IPS DF 6.9 (cell line): ENCODE measurements at regions not wholly inside any gene's neighbourhood (a gene's known extent, or its start where the extent isn't known, plus 50 kb on each side); places are given as distances from the start of the nearest gene placed in this dataset.

ENCODE experiments used
- DNase-seq: peaks from one replicate; pipeline ENCODE4 v3.0.0-alpha.2; 2013; ENCODE audit warnings: low read depth, low spot score
- H3K27ac ChIP-seq: one replicate; pipeline ENCODE4 v1.5.1; 2013; ENCODE audit warnings: low read length, control low read depth
- H3K27me3 ChIP-seq: 2 replicates; pipeline ENCODE4 v1.6.1; 2013; ENCODE audit warnings: mild to moderate bottlenecking, low read length; ENCODE audit not compliant: control insufficient read depth, insufficient read depth
- H3K36me3 ChIP-seq: 2 replicates; pipeline ENCODE4 v1.6.1; 2013; ENCODE audit warnings: low read length; ENCODE audit not compliant: control insufficient read depth, insufficient read depth
- H3K4me1 ChIP-seq: 2 replicates; pipeline ENCODE4 v1.6.1; 2013; ENCODE audit warnings: low read length; ENCODE audit not compliant: control insufficient read depth, insufficient read depth
- H3K4me3 ChIP-seq: 2 replicates; pipeline ENCODE4 v1.5.1; 2013; ENCODE audit warnings: mild to moderate bottlenecking, low read length
- H3K9me3 ChIP-seq: 2 replicates; pipeline ENCODE4 v1.6.1; 2013; ENCODE audit warnings: low read length, inconsistent platforms; ENCODE audit not compliant: control insufficient read depth, insufficient read depth
- WGBS: extraction: QIAGEN DNeasy Blood & Tissue Kit; methylation state at CpG from one replicate; pipeline ENCODE4 v1.1.7; 2013; ENCODE audit warnings: mixed read lengths, missing lambda C conversion rate; ENCODE audit not compliant: insufficient read length, insufficient coverage; 5-methylcytosine and 5-hydroxymethylcytosine counted together

- no CpG with 5 or more reads among the region's 3 CpGs for WGBS
- Histone ChIP-seq H3K36me3 (no peaks in the 10 kb centered on the region), H3K9me3 (no peaks in the 10 kb centered on the region), H3K27me3 (no peaks in the 10 kb centered on the region), H3K4me1 (peaks cover 1% of the 10 kb centered on the region; the same call in 1 of the 2 replicates), H3K27ac (no peak overlapping the region), H3K4me3 (no peak overlapping the region)
- no peak for DNase-seq
These were observed 189.1 kb upstream of the C1QTNF7 start for GRCh38 chr4:15238720-15239119.

- no peak for DNase-seq
- Histone ChIP-seq H3K4me3 (no peak overlapping the region), H3K4me1 (peaks cover 1% of the 10 kb centered on the region; the same call in 1 of the 2 replicates), H3K36me3 (no peaks in the 10 kb centered on the region), H3K27me3 (no peaks in the 10 kb centered on the region), H3K9me3 (no peaks in the 10 kb centered on the region), H3K27ac (no peak overlapping the region)
- no CpG with 5 or more reads among the region's 4 CpGs for WGBS
These were observed 188.0 kb upstream of the C1QTNF7 start for GRCh38 chr4:15239866-15240265.

DNA sequence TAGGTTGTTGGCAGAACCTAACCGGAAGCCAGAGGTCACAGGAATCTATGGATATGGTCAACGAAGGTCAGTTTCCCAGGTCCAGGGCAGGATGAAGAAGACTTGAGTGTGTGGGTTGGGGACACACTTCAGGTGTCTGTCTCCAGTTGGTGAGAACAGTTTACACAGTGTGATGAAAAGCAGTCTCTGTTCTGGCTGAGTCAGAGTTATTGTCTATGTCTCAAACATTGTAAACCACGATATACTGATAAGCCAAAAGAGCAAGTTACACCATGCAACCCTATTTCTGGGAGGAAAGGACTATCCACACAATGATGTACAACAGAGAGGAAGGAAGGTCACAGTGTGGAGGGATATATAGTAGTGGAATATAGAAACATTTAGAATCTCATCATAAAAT lies 187.1 kb upstream of the C1QTNF7 start:
- Histone ChIP-seq H3K4me3 (no peak overlapping the region), H3K36me3 (no peaks in the 10 kb centered on the region), H3K9me3 (no peaks in the 10 kb centered on the region), H3K27ac (no peak overlapping the region), H3K4me1 (peaks cover 1% of the 10 kb centered on the region; the same call in 1 of the 2 replicates), H3K27me3 (no peaks in the 10 kb centered on the region)
- no peak for DNase-seq
- WGBS: no CpG with 5 or more reads among the region's 3 CpGs

DNA sequence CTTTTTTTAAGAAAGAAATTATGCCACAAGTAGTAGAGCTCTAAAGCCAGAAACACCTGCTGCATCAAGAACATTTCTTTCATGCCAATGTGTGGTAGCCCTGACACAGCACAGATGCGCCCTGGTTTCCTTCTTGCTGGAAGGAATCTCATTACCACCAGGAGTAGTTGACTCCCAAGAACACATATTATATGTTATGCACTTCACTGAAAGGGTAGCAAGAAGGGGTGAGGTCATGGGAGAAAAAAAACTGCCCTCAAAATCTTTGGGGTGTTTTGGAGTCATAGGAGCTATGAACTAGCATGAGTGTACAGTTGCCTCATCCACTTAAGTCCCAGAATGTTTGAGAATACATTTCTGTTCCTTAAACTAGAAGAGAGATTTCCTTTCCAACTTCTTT lies 185.8 kb upstream of the C1QTNF7 start:
- peaks cover 1% of the 10 kb centered on the region; the same call in 1 of the 2 replicates for H3K4me1 ChIP-seq
- WGBS: no CpG with 5 or more reads among the region's 1 CpG
- no peak overlapping the region for H3K27ac ChIP-seq
- H3K36me3 ChIP-seq: no peaks in the 10 kb centered on the region
- no peaks in the 10 kb centered on the region for H3K9me3 ChIP-seq
- DNase-seq: no peak
- H3K4me3 ChIP-seq: no peak overlapping the region
- no peaks in the 10 kb centered on the region for H3K27me3 ChIP-seq

- no peak overlapping the region for H3K4me3 ChIP-seq
- WGBS: no CpG with 5 or more reads among the region's 2 CpGs
These were observed 183.5 kb upstream of the C1QTNF7 start for GRCh38 chr4:15244354-15244753.

DNA sequence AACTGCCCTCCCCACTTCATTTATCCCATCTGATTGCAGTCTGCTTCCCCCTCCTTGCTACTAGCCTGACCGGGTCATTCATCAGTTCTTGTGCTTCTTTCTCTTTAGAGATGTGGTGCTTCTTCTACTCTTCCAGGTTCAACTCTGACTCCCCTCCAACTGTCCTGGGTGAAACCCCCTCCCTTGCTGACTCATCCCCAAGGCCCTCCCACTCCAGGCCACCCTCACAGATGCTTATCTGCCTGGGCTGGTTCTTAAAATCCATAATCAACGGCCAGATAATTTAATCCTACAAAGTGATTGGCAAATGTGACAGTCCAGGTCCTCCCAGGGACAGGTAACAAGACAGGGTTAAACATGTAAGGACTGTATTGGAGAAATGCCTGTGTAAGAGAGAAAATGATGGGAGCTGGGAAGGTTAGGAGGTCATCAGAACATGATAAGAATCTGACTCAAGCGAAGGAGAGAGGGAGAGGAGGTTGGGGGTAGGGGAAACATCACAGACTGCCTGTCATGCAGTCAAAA lies 182.8 kb upstream of the C1QTNF7 start:
- Histone ChIP-seq H3K27ac (no peak overlapping the region), H3K9me3 (no peaks in the 10 kb centered on the region), H3K36me3 (no peaks in the 10 kb centered on the region), H3K27me3 (no peaks in the 10 kb centered on the region), H3K4me1 (no peaks in the 10 kb centered on the region), H3K4me3 (no peak overlapping the region)
- WGBS: no CpG with 5 or more reads among the region's 3 CpGs
- DNase-seq: no peak

More at GRCh38 chr4:15244354-15244753, 183.5 kb upstream of the C1QTNF7 start:
- no peak for DNase-seq
- Histone ChIP-seq H3K36me3 (no peaks in the 10 kb centered on the region), H3K27me3 (no peaks in the 10 kb centered on the region), H3K9me3 (no peaks in the 10 kb centered on the region), H3K4me1 (no peaks in the 10 kb centered on the region), H3K27ac (no peak overlapping the region)

- no CpG with 5 or more reads among the region's 3 CpGs for WGBS
- DNase-seq: no peak
- H3K36me3 ChIP-seq: no peaks in the 10 kb centered on the region
These were observed 177.8 kb upstream of the C1QTNF7 start for GRCh38 chr4:15250021-15250441.

DNA sequence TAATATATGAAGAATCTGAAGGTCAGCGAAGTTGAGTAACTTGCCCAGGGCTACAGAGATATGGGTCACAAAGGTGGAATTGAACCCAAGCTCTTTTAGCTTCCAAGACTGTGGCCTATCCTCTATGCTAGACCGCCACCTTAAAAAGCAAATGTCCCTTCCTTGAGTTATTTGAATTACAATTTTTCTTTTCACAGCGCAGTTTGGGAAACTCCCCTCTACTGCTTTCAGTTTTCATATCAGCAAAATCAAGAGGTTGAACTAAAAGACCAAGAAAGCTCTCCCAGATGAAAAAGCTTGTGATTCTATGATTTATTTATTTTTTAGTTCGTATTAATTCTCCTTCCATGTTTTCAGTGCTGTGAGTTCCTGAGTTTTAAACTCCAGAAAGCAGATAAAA lies 174.5 kb upstream of the C1QTNF7 start:
- no CpG with 5 or more reads among the region's 4 CpGs for WGBS
- Histone ChIP-seq H3K27me3 (no peaks in the 10 kb centered on the region), H3K9me3 (no peaks in the 10 kb centered on the region), H3K27ac (no peak overlapping the region), H3K4me1 (no peaks in the 10 kb centered on the region), H3K36me3 (no peaks in the 10 kb centered on the region), H3K4me3 (no peak overlapping the region)
- no peak for DNase-seq

More at GRCh38 chr4:15250021-15250441, 177.8 kb upstream of the C1QTNF7 start:
- Histone ChIP-seq H3K4me3 (no peak overlapping the region), H3K4me1 (no peaks in the 10 kb centered on the region), H3K9me3 (no peaks in the 10 kb centered on the region), H3K27ac (no peak overlapping the region), H3K27me3 (no peaks in the 10 kb centered on the region)

DNA sequence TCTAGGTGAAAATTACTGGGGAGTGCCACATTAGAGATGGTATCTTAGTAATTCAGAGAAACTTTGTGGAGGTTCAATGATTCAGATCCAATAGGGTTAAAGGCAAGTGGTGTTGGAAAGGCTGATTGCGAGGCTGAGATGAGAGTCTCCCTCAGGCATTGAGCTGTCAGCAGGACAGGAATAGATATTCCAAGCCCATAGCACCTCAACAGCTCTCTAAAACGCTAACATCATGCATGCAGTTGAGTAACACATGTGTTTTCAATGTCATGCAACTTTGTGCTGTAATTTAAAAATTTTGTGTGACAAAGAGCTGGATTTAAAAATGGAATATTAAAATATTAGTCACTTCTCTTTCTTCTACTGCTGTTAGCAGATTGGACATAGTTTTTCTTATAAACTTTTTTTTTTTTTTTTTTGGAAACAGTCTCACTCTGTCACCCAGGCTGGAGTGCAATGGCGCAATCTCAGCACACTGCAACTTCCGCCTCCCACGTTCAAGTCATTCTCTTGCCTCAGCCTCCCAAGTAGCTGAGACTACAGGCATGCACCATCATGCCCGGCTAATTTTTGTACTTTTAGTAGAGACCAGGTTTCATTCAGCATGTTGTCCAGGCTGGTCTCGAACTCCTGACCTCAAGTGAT lies 173.5 kb upstream of the C1QTNF7 start:
- WGBS: no CpG with 5 or more reads among the region's 7 CpGs
- DNase-seq: no peak
- no peak overlapping the region for H3K27ac ChIP-seq
- no peaks in the 10 kb centered on the region for H3K36me3 ChIP-seq
- H3K27me3 ChIP-seq: no peaks in the 10 kb centered on the region
- H3K4me1 ChIP-seq: no peaks in the 10 kb centered on the region
- H3K9me3 ChIP-seq: no peaks in the 10 kb centered on the region
- no peak overlapping the region for H3K4me3 ChIP-seq

DNA sequence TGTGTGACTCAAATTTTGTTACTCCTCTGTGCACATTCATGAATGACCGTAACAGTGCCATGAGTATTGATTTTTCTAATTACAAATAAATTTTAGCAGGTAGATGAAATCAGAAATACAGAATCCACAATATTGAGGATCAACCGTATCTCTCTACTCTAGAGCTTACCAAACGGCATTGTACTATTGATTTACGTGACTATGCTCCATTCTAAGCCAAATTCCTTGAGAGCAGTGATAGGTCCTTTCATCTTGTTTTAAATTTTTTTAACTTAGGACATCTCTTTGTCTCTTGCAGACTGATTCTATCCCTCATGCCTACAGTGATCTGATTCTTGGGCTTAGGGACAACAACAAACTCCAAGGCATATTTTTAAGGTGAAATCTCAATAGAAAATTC lies 172.3 kb upstream of the C1QTNF7 start:
- DNase-seq: no peak
- Histone ChIP-seq H3K27ac (no peak overlapping the region), H3K36me3 (no peaks in the 10 kb centered on the region), H3K27me3 (no peaks in the 10 kb centered on the region), H3K9me3 (no peaks in the 10 kb centered on the region), H3K4me1 (no peaks in the 10 kb centered on the region), H3K4me3 (no peak overlapping the region)
- no CpG with 5 or more reads among the region's 4 CpGs for WGBS

DNA sequence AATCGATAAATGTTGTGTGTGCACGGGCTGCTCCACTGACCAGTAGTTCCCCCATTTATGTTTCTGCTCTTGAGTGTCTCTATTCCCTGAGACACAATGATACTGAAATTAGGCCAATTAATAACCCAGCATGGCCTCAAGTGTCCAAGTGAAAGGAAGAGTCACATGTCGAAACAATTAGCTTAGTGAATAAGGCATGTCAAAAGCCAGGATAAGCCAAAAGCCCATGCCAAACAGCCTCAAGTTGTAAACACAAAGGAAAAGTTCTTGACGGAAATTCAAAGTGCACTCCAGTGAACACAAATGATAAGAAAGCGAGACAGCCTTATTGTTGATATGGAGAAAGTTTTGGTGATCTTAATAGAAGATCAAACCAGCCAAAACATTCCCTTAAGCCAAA lies 167.1 kb upstream of the C1QTNF7 start:
- H3K4me1 ChIP-seq: no peaks in the 10 kb centered on the region
- H3K27ac ChIP-seq: no peak overlapping the region
- WGBS: no CpG with 5 or more reads among the region's 5 CpGs
- H3K27me3 ChIP-seq: no peaks in the 10 kb centered on the region
- H3K9me3 ChIP-seq: no peaks in the 10 kb centered on the region
- no peaks in the 10 kb centered on the region for H3K36me3 ChIP-seq
- H3K4me3 ChIP-seq: no peak overlapping the region
- no peak for DNase-seq
